Peyer's patch (tissue), 4 donors: ENCODE measurements at regions not wholly inside any gene's neighbourhood (a gene's known extent, or its start where the extent isn't known, plus 50 kb on each side); places are given as distances from the start of the nearest gene placed in this dataset.

ENCODE experiments used
- POLR2A ChIP-seq, 2 donors: fragments of 450-650 bp; IDR thresholded peaks; one replicate each; pipeline ENCODE4 v1.5.1; 2017; ENCODE audit warnings: antibody characterized with exemption in 2 of 2, mild to moderate bottlenecking in 2 of 2, moderate library complexity in 2 of 2
- TF ChIP-seq, protein P1 (sequence below), 6 experiments: fragments of 450-650 bp in 4 of 6; fragments of 200-600 bp in 2 of 6; sonication (generic) in 1 of 6; IDR thresholded peaks; one replicate each; pipeline ENCODE4 v1.5.1; 2017 to 2019; ENCODE audit warnings: antibody characterized with exemption in 6 of 6, mild to moderate bottlenecking in 3 of 6, moderate library complexity in 1 of 6

DNA sequence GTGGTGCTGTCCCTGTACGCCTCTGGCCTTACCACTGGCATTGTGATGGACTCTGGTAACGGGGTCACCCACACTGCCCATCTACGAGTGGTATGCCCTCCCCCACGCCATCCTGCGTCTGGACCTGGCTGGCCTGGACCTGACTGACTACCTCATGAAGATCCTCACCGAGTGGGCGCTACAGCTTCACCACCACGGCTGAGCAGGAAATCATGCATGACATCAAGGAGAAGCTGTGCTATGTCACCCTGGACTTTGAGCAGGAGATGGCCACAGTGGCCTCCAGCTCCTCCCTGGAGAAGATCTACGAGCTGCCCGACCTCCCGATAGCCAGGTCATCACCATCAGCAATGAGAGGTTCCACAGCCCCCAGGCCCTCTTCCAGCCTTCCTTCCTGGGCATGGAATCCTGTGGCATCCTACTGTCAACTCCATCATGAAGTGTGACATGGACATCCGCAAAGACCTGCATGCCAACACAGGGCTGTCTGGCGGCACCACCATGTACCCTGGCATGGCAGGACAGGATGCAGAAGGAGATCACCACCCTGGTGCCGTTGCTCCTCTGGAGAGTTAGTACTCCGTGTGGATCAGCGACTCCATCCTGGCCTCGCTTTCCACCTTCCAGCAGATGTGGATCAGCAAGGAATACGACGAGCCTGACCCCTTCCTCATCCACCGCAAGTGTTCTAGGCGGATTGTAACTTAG is 434.2 kb upstream of the RGMB start:
- TF ChIP-seq, protein P1, sequence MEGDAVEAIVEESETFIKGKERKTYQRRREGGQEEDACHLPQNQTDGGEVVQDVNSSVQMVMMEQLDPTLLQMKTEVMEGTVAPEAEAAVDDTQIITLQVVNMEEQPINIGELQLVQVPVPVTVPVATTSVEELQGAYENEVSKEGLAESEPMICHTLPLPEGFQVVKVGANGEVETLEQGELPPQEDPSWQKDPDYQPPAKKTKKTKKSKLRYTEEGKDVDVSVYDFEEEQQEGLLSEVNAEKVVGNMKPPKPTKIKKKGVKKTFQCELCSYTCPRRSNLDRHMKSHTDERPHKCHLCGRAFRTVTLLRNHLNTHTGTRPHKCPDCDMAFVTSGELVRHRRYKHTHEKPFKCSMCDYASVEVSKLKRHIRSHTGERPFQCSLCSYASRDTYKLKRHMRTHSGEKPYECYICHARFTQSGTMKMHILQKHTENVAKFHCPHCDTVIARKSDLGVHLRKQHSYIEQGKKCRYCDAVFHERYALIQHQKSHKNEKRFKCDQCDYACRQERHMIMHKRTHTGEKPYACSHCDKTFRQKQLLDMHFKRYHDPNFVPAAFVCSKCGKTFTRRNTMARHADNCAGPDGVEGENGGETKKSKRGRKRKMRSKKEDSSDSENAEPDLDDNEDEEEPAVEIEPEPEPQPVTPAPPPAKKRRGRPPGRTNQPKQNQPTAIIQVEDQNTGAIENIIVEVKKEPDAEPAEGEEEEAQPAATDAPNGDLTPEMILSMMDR (IDR thresholded peaks at IDR 0.05), result no peak
- no peak for TF ChIP-seq POLR2A (IDR thresholded peaks at IDR 0.05)
